ENCODE measurements at regions not wholly inside any gene's neighbourhood (a gene's known extent, or its start where the extent isn't known, plus 50 kb on each side); places are given as distances from the start of the nearest gene placed in this dataset.

DNA sequence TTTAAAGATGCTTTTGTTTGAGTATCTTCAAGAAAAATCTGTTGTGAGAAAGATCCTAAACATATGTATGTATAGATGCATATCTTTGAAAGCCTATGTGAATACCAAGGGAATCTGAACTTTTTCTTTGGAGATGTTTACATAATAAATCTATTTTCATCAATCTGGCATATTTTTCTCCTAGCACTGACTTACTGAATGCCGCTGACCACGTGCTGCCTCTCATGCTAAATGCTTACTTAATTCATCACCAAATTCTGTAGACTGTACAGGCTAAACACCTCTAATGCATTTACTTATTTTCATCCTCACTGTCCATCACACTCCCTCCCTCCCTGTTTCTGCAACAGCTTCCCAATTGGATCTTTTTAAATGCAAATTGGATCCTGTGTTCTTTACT lies 566.2 kb upstream of the WWC1 start:
- DNase-seq (ENCODE audit: low read depth, low spot score) = no peak
- intact Hi-C loops (cut with micrococcal nuclease) = no loop called here
- Histone ChIP-seq H3K36me3 (ENCODE audit: control insufficient read depth in 2 of 2, extremely low read depth in 1 of 2, insufficient read depth in 2 of 2, low read length in 2 of 2) (no peaks in the 10 kb centered on the region), H3K79me2 (ENCODE audit: control insufficient read depth, insufficient read depth, low read length) (no peaks in the 10 kb centered on the region), H3K4me3 (replicated peaks in 1 of 3; ENCODE audit: insufficient read depth in 1 of 3, low read depth in 1 of 3, low read length in 3 of 3) (no peak overlapping the region), H3K27me3 (ENCODE audit: control insufficient read depth in 2 of 2, insufficient read depth in 2 of 2, low read length in 2 of 2) (no peaks in the 10 kb centered on the region), H3K27ac (ENCODE audit: insufficient read depth, low read depth, low read length) (no peak overlapping the region), H3K9me1 (replicated peaks; ENCODE audit: control insufficient read depth, extremely low read depth, insufficient read depth, low read length) (no peaks in the 10 kb centered on the region), H3K9ac (replicated peaks; ENCODE audit: extremely low read depth, insufficient read depth, low read length) (no peak overlapping the region), H3K4me1 (ENCODE audit: control insufficient read depth, extremely low read depth, insufficient read depth, low read length) (no peaks in the 10 kb centered on the region), H3K9me3 (replicated peaks; ENCODE audit: control insufficient read depth, insufficient read depth, low read length) (no peaks in the 10 kb centered on the region), H3K4me2 (ENCODE audit: insufficient read depth, low read length) (no peak overlapping the region), H2AFZ (ENCODE audit: low read depth, low read length) (no peak overlapping the region), H4K20me1 (replicated peaks; ENCODE audit: control insufficient read depth, extremely low read depth, insufficient read depth, low read length) (no peaks in the 10 kb centered on the region)
- dilution Hi-C loops (cut with MboI; ENCODE audit: extremely low pct_ligation_motif_present, low sequenced_read_pairs) = no loop called here
- POLR2A ChIA-PET = no interaction called here
- no TSS peak for BruUV-seq (replicated peaks)
- TF ChIP-seq GATA2 (IDR thresholded peaks at IDR 0.05; ENCODE audit: insufficient read depth, insufficient read length, low read depth, low read length) = no peak
- no peak for FAIRE-seq
- CTCF ChIA-PET = interaction anchor here (0.6 kb wide), 1 partner anchor 178 kb away, joined by 3 read pairs; no protein-coding TSS in a partner anchor

DNA sequence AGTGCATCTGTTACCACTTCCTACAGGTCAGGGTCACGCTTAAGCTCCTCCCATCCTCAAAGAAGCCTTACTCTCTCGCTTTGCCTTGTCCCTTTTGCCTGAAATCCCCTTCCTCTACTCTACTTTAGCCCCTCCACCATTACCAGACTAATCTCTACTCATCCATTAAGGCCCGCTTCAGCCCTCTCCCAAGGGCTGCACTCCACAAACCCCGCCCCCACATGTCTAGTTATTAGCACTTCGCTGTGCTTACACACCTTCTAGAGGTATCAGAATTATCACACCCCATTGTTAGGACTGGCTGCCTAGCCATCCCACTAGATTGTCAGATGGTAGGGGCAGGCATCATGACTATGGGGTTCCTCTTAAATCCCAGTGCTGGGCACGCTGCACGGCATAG lies 565.7 kb upstream of the WWC1 start:
- BruUV-seq (replicated peaks) = no TSS peak
- Histone ChIP-seq H3K4me2 (ENCODE audit: insufficient read depth, low read length) (no peak overlapping the region), H3K36me3 (ENCODE audit: control insufficient read depth in 2 of 2, extremely low read depth in 1 of 2, insufficient read depth in 2 of 2, low read length in 2 of 2) (no peaks in the 10 kb centered on the region), H4K20me1 (replicated peaks; ENCODE audit: control insufficient read depth, extremely low read depth, insufficient read depth, low read length) (no peaks in the 10 kb centered on the region), H3K27ac (ENCODE audit: insufficient read depth, low read depth, low read length) (no peak overlapping the region), H3K4me1 (ENCODE audit: control insufficient read depth, extremely low read depth, insufficient read depth, low read length) (no peaks in the 10 kb centered on the region), H3K9ac (replicated peaks; ENCODE audit: extremely low read depth, insufficient read depth, low read length) (no peak overlapping the region), H2AFZ (ENCODE audit: low read depth, low read length) (no peak overlapping the region), H3K9me1 (replicated peaks; ENCODE audit: control insufficient read depth, extremely low read depth, insufficient read depth, low read length) (no peaks in the 10 kb centered on the region), H3K27me3 (ENCODE audit: control insufficient read depth in 2 of 2, insufficient read depth in 2 of 2, low read length in 2 of 2) (no peaks in the 10 kb centered on the region), H3K9me3 (replicated peaks; ENCODE audit: control insufficient read depth, insufficient read depth, low read length) (no peaks in the 10 kb centered on the region), H3K4me3 (replicated peaks in 1 of 3; ENCODE audit: insufficient read depth in 1 of 3, low read depth in 1 of 3, low read length in 3 of 3) (no peak overlapping the region), H3K79me2 (ENCODE audit: control insufficient read depth, insufficient read depth, low read length) (no peaks in the 10 kb centered on the region)
- TF ChIP-seq POLR2AphosphoS5 (IDR thresholded peaks at IDR 0.05; ENCODE audit: insufficient read depth, low read depth, low read length) = no peak
- no peak for TF ChIP-seq FOS (IDR thresholded peaks at IDR 0.05; ENCODE audit: borderline replicate concordance, insufficient read depth, low read length)
- TF ChIP-seq JUN (IDR thresholded peaks at IDR 0.05; ENCODE audit: borderline replicate concordance, insufficient read depth, insufficient read length, low read depth) = no peak
- TF ChIP-seq EZH2 (IDR thresholded peaks at IDR 0.05; ENCODE audit: borderline replicate concordance, low read depth, low read length, severe bottlenecking) = no peak
- TF ChIP-seq, protein P1, sequence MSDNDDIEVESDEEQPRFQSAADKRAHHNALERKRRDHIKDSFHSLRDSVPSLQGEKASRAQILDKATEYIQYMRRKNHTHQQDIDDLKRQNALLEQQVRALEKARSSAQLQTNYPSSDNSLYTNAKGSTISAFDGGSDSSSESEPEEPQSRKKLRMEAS (IDR thresholded peaks at IDR 0.05; ENCODE audit: insufficient read depth, insufficient read length) = no peak
- no peak for TF ChIP-seq GATA2 (IDR thresholded peaks at IDR 0.05; ENCODE audit: insufficient read depth, insufficient read length, low read depth, low read length)
- TF ChIP-seq MYC (IDR thresholded peaks at IDR 0.05; ENCODE audit: low read depth, low read length) = no peak
- TF ChIP-seq POLR2A (IDR thresholded peaks at IDR 0.05; ENCODE audit: low read depth, low read length) = no peak
- TF ChIP-seq, protein P2, sequence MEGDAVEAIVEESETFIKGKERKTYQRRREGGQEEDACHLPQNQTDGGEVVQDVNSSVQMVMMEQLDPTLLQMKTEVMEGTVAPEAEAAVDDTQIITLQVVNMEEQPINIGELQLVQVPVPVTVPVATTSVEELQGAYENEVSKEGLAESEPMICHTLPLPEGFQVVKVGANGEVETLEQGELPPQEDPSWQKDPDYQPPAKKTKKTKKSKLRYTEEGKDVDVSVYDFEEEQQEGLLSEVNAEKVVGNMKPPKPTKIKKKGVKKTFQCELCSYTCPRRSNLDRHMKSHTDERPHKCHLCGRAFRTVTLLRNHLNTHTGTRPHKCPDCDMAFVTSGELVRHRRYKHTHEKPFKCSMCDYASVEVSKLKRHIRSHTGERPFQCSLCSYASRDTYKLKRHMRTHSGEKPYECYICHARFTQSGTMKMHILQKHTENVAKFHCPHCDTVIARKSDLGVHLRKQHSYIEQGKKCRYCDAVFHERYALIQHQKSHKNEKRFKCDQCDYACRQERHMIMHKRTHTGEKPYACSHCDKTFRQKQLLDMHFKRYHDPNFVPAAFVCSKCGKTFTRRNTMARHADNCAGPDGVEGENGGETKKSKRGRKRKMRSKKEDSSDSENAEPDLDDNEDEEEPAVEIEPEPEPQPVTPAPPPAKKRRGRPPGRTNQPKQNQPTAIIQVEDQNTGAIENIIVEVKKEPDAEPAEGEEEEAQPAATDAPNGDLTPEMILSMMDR (IDR thresholded peaks at IDR 0.05; ENCODE audit: extremely low read depth in 1 of 2, insufficient read depth in 1 of 2, low read depth in 1 of 2, low read length in 2 of 2) = no peak
- FAIRE-seq (no peak), DNase-seq (ENCODE audit: low read depth, low spot score) (no peak)
- ChIA-PET CTCF (no interaction called here), POLR2A (no interaction called here)
- dilution Hi-C loops (cut with MboI; ENCODE audit: extremely low pct_ligation_motif_present, low sequenced_read_pairs) = no loop called here
- intact Hi-C loops (cut with micrococcal nuclease) = no loop called here

All from endothelial cell of umbilical vein (primary cell).